Fibroblast of lung (primary cell): ENCODE measurements at regions not wholly inside any gene's neighbourhood (a gene's known extent, or its start where the extent isn't known, plus 50 kb on each side); places are given as distances from the start of the nearest gene placed in this dataset.

Source experiments
- DNase-seq, 2 donors: peaks; one replicate each; pipeline versions ENCODE4 v3.0.0 to v3.0.0-alpha.2; 2010; ENCODE audit warnings: low read depth in 2 of 2
- H2AFZ ChIP-seq: 2 replicates; pipeline ENCODE4 v1.5.1; 2012; ENCODE audit warnings: low read length, control low read depth, inconsistent platforms
- H3K27ac ChIP-seq: 2 replicates; pipeline ENCODE4 v1.5.1; 2011; ENCODE audit warnings: low read length, control low read depth; ENCODE audit not compliant: insufficient read depth
- H3K27me3 ChIP-seq: 2 replicates; pipeline ENCODE4 v1.5.1; 2011; ENCODE audit warnings: mild to moderate bottlenecking, low read length; ENCODE audit not compliant: control insufficient read depth, insufficient read depth
- H3K36me3 ChIP-seq: 2 replicates; pipeline ENCODE4 v1.5.1; 2011; ENCODE audit warnings: low read length; ENCODE audit not compliant: control insufficient read depth, insufficient read depth
- H3K4me1 ChIP-seq: 2 replicates; pipeline ENCODE4 v1.5.1; 2011; ENCODE audit warnings: low read length; ENCODE audit not compliant: control insufficient read depth, insufficient read depth; ENCODE audit errors: extremely low read depth
- H3K4me2 ChIP-seq: 2 replicates; pipeline ENCODE4 v1.5.1; 2011; ENCODE audit warnings: low read length, control low read depth; ENCODE audit not compliant: insufficient read depth; ENCODE audit errors: extremely low read depth
- H3K4me3 ChIP-seq, 4 experiments: fragments of 200-600 bp in 1 of 4; sonication (generic) in 1 of 4; replicated peaks in 1 of 4; 2 replicates each; pipeline ENCODE4 v1.5.1; 2011 to 2016; ENCODE audit warnings: low read length in 4 of 4, low read depth in 3 of 4, mild to moderate bottlenecking in 3 of 4, control low read depth in 2 of 4, inconsistent platforms in 1 of 4, mixed read lengths in 1 of 4; ENCODE audit not compliant: insufficient read depth in 1 of 4; ENCODE audit errors: control extremely low read depth in 1 of 4
- H3K79me2 ChIP-seq: 2 replicates; pipeline ENCODE4 v1.5.1; 2012; ENCODE audit warnings: mild to moderate bottlenecking, low read length, inconsistent platforms; ENCODE audit not compliant: control insufficient read depth, insufficient read depth
- H3K9ac ChIP-seq: 2 replicates; pipeline ENCODE4 v1.5.1; 2011; ENCODE audit warnings: mild to moderate bottlenecking, low read length, control low read depth; ENCODE audit not compliant: insufficient read depth
- H3K9me3 ChIP-seq: 2 replicates; pipeline ENCODE4 v1.5.1; 2012; ENCODE audit warnings: low read depth, low read length; ENCODE audit not compliant: control insufficient read depth, insufficient read depth
- H4K20me1 ChIP-seq: 2 replicates; pipeline ENCODE4 v1.5.1; 2011; ENCODE audit warnings: low read length; ENCODE audit not compliant: control insufficient read depth, insufficient read depth; ENCODE audit errors: extremely low read depth
- CTCF ChIP-seq, 2 donors: IDR thresholded peaks in 1 of 2; conservative IDR thresholded peaks in 1 of 2; 1 replicate in 1 of 2; 2 replicates in 1 of 2; pipeline ENCODE4 v1.5.1; 2011 to 2012; ENCODE audit warnings: low read length in 2 of 2, control low read depth in 1 of 2, inconsistent platforms in 1 of 2, low read depth in 1 of 2, mild to moderate bottlenecking in 1 of 2
- EZH2 ChIP-seq: IDR thresholded peaks from 2 replicates; pipeline ENCODE4 v1.5.1; 2012; ENCODE audit warnings: low read length, control low read depth, mild to moderate bottlenecking; ENCODE audit errors: missing control alignments

- Histone ChIP-seq H3K79me2 (no peaks in the 10 kb centered on the region), H3K27me3 (peaks cover 14% of the 10 kb centered on the region)
- no peak for DNase-seq
Measured at GRCh38 chr3:127419182-127419581, 131.3 kb upstream of the PRR20G start.

GRCh38 chr3:127418560-127419147 is 130.8 kb upstream of the PRR20G start:
- Histone ChIP-seq H3K36me3 (no peaks in the 10 kb centered on the region), H3K9ac (no peak overlapping the region), H3K4me1 (no peaks in the 10 kb centered on the region), H3K27ac (no peak overlapping the region), H3K4me3 (no peak overlapping the region), H2AFZ (no peak overlapping the region), H3K79me2 (no peaks in the 10 kb centered on the region), H3K4me2 (no peak overlapping the region), H3K9me3 (no peaks in the 10 kb centered on the region), H3K27me3 (peaks cover 14% of the 10 kb centered on the region), H4K20me1 (no peaks in the 10 kb centered on the region)
- TF ChIP-seq CTCF (conservative IDR thresholded peaks at IDR 0.05 in 1 of 2, IDR thresholded peaks at IDR 0.05 in 1 of 2; ENCODE audit: low read depth in 1 of 2, low read length in 2 of 2) (no peak), EZH2 (no peak)
- DNase-seq, result no peak

More at GRCh38 chr3:127419182-127419581, 131.3 kb upstream of the PRR20G start:
- Histone ChIP-seq H3K9ac (no peak overlapping the region), H2AFZ (no peak overlapping the region), H3K4me1 (no peaks in the 10 kb centered on the region), H3K27ac (no peak overlapping the region), H3K4me3 (no peak overlapping the region), H4K20me1 (no peaks in the 10 kb centered on the region), H3K36me3 (no peaks in the 10 kb centered on the region), H3K9me3 (no peaks in the 10 kb centered on the region), H3K4me2 (no peak overlapping the region)
- TF ChIP-seq EZH2 (no peak), CTCF (conservative IDR thresholded peaks at IDR 0.05 in 1 of 2, IDR thresholded peaks at IDR 0.05 in 1 of 2; ENCODE audit: low read depth in 1 of 2, low read length in 2 of 2) (no peak)

GRCh38 chr3:127417709-127418559 is 130.1 kb upstream of the PRR20G start:
- Histone ChIP-seq H3K9ac (no peak overlapping the region), H2AFZ (no peak overlapping the region), H3K79me2 (no peaks in the 10 kb centered on the region), H3K9me3 (no peaks in the 10 kb centered on the region), H3K4me2 (no peak overlapping the region), H3K4me3 (no peak overlapping the region), H3K36me3 (no peaks in the 10 kb centered on the region), H3K27me3 (peaks cover 14% of the 10 kb centered on the region), H3K27ac (no peak overlapping the region), H3K4me1 (no peaks in the 10 kb centered on the region), H4K20me1 (no peaks in the 10 kb centered on the region)
- no peak for TF ChIP-seq EZH2
- no peak for TF ChIP-seq CTCF (conservative IDR thresholded peaks at IDR 0.05 in 1 of 2, IDR thresholded peaks at IDR 0.05 in 1 of 2; ENCODE audit: low read depth in 1 of 2, low read length in 2 of 2)
- no peak for DNase-seq
